GM18858 (cell line): ENCODE measurements at regions not wholly inside any gene's neighbourhood (a gene's known extent, or its start where the extent isn't known, plus 50 kb on each side); places are given as distances from the start of the nearest gene placed in this dataset.

Experiments
- ATAC-seq: cut with Tn5 transposase; IDR thresholded peaks from one replicate; pipeline ENCODE4 v1.9.1; 2021; ENCODE audit not compliant: unreplicated experiment

DNA sequence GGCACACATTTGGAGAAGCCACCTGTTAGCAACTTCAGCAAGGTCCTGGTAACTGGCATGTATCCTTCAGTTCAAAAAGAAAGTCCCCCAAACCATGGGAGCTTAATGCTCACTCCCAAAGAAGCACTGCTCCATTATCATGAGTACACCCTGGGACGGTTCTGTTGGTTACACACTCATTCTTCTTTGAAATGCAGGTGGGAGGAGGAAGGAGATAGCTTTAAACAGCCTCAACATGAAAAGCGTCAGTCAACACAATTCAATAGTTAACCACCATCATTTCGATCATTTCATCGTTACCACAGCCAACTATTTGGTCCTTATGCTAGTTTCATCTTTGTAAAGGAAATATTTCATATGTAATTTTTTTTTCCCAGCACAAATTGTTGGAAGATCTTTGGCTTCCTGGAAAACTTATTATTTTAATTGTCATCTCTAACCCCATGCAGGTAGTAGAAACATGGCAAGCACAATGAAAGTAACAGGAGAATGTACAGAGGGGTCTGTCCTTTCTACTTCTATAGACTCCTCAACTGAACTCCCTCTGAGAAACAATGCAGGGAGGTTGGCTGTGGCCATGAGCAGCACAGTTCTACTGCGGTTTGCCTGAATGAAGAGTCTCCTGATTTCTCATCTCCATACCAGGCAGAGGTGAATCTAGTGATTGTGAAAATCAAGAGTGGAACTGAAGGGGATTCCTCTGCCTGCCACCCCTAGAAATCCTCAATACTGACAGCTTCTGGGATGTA is 196.4 kb upstream of the FOXN3 start:
- ATAC-seq: no peak

DNA sequence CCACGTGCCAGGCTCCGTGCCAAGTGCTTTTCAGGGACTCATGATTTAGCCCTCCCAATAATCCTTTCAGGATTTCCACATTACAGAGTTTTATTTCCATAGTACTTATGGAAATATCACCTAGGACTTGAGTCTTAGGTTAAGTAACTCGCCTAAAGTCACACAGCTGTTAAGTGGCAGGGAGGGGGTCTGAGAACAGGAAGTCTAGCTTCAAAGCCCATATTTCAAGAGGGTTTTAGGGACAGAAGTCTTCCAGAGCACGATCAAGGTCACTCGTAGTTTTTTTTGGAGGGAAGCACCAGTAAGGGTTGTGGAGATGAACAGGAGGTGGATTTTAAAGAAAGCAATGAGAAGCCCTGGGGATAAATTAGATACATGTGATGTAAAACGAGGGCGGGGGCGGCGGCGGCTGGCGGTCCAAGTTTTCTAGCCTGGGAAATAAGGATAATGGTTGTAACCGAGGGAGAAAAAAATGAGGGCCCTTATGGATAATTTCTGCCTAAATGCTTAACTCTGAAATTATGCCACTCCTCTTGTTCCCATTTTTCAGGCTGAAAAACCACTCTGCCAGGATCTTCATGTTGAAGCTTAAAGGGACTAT is 192.6 kb upstream of the FOXN3 start:
- no peak for ATAC-seq

DNA sequence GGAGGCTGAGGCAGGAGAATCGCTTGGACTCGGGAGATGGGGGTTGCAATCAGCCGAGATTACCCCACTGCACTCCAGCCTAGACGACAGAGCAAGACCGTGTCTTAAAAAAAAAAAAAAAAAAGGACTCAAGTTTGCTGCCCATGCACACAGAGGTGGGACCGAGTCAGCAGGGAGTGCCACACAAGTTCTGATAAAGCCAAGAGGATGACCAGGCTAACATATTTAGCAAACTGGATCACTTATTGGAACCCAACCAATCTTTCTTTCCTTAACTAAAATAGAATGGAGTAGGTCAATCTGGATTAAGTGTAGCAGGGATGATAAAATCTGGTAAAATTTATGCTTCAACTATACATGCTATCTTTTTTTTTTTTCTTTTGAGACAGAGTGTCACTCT is 190.4 kb upstream of the FOXN3 start:
- ATAC-seq: no peak

DNA sequence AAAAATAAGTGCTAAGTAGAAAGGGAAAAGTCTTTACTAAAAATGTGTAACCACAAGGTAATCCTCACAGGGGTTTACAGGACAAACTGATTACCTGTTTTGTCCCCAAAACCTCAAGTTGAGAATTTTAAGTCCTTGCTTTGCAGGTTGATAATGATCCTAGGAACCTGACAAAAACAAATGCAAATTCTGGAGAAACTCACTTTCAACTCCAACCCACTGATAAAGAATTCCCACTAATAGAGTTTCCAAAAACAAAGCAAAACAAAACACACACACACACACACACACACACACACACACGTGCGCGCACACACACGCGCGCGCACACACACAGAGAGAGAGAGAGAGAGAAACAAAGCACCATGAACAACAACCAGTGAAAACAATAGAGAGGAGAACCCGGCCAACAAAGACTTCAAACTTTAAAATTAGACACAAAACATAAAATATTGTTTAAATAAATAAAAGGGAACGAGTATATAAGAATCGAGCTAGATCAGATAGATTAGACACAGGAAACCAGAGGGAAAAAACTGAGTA is 187.0 kb upstream of the FOXN3 start:
- no peak for ATAC-seq

DNA sequence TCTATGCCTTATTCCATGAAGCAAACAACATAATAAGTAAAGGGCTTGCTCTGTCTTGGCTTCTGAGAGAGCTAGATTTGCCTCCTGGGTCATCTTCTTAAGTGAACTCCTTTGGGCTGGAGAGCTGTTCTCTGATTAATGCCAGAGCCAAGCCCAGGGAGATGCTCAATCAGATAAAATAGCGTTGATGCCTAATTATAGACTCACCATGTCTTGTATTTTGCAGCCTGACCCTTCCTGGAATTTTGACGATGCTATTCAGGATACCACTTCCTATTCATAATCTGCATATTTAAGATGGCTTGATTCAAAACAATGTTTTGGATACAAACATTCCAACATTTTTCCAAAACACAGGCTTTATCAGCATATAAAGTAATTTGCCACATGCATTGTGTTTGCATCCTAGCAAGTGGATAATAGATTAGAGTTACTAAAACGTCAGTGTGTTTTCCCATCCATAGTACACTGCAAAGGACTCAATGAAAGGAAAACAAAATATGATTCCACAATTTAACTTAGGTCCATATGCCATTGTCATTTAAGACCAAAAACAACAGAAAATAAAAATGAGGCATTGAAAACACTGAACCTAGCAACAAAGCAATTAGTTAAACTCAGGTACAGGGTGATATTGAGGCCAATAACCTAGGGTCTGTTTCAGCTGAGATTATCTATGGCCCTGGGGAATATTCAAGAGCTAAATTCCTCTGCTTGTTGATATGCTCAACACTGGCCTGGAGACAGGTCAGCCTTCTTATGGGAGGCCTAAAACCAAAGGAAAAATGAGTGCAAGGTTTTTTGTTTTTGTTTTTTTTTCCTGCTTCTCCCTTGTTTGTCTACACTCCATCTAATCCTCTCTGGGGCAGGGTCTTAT is 184.2 kb upstream of the FOXN3 start:
- no peak for ATAC-seq

DNA sequence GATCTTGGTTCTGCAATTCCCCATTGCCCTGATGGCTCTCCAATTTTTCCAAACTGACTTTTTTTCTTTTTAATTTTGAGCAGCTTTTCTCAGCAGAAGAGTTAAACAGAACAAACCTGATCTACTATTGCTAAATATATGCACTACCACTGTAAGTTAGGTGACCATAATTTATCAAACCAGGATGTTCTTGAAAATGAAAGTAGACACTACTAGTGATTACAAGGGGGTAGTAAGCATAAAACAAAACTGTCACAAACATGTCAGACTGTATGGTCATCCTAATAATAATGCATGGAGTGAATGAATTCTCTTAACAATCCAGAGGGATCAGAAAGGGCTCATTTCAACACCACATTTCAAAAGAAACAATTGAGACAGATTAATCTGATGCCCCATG is 183.0 kb upstream of the FOXN3 start:
- ATAC-seq: no peak

DNA sequence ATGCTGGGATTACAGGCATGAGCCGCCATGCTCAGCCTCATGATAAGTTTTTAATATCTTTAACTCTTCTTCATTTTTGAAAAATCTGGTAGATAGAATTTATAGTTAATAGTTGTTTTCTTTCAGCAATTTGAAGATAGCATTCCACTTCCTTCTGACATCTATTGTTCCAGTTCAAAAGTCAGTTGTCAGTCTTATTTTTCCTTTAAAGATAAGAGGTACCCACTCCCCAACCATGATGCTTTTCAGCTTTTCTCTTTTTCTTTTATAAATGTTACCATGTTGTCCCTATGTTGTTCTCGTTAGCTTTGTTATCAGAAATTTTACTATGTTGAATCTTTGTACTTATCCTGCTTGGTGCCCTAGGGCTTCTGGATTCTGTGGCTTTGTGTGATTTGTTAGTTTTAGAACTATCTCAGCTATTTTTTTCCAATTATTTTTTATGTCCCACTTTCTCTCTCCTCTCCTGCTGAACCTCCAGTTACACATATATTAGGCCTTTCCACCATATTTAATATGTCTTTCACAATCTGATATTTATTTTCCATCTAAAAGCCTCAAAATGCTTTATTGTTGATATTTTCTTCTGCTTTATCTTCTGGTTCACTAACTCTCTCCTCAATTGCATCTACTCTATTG is 181.6 kb upstream of the FOXN3 start:
- no peak for ATAC-seq

DNA sequence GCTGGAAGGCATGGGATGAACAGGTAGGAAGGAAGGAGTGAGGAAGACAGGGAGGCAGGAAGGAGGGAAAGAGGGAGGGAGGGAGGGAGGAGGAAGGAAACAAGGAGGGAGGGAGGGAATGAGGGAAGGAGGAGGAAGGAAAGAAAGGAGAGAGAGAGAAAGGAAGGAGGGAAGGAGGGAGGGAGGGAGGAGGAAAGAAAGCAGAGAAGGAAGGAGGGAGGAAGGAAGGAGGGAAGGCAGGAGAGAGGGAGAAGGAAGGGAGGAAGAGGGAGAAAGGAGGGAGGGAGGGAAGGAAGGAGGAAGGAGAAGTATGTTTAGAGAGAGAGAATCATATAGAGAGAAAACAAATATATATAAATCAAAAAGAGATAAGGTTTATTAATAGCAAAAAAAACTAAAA is 175.9 kb upstream of the FOXN3 start:
- ATAC-seq: no peak

DNA sequence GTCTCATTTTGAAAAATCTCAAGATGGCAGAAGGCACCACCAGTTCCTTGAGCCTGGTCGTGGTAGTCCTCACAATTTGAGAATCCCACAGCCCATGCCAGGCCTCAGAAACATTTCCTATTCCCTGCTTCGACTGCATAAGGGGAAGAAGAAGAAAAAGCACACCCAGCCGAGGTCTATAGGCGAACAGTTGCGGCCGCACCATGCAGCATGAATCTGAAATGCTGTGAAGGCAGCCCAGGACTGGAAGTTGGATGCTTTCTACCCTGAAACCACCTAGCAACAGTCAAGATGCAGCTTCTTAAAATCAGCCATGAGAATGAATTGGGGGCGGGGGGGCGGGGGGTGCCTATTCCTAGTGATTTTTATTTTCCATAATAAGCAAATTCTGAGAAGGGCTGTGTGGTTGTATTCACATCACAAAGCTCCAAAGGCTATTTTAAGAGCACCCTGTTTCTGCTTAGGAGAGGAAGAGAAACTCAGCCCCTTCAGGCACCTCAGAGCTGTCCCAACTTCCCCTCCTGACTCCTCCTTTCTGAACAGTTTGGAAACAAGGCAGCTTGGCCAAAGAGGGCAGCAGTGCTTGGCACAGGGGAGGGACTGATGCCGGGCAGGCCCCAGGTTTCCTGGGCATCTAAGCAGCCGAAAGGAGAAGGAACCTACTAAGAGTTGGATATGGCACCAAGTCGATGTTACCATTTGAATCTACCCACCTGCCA is 172.5 kb upstream of the FOXN3 start:
- peak; percentile 43 for ATAC-seq

DNA sequence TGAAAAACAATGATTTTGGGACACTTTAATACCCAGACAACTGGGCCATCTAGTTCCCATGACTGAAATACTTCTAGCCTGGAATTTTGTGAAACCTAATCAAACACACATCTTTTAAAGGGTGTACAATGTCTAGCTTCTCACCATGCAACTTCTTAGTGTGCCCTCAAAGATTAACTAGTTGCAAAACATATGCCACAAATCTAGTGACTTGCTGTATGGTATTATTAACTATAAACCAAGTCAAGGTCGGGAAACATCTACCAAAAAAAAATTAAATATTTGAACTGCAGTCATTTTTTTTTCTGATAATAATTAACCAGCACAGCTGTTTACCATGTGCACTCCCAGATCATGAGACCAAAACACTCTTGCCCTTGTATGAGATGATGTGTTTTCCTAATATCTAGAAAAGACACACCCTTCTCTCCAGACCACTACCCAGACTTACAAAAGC is 171.8 kb upstream of the FOXN3 start:
- no peak for ATAC-seq

DNA sequence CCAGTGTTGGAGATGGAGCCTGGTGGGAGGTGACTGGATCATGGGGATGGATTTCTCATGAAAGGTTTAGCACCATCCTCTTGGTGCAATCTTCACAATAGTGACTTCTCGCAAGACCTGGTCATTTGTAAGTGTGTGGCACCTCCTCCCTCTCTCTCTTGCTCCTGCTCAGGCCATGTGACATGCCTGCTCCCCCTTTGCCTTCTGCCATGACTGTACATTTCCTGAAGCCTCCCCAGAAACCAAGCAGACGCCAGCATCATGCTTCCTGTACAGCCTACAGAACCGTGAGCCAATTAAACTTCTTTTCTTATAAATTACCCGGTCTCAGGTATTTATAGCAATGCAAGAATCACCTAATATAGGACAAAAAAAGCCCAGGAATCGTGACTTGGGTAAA is 171.0 kb upstream of the FOXN3 start:
- ATAC-seq: no peak

DNA sequence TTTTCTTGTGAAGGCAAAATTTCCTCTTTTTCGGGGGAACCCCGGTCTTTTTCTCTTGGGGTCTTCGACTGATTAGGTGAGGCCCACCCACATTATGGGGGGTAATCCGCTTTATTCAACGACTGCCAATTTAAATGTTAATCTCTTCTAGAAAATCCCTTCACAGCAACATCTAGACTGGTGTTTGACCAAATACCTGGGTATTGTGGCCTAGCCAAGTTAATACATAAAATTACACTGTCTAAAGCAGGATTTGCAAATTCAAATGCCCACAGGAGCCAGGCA is 170.0 kb upstream of the FOXN3 start:
- ATAC-seq: no peak

DNA sequence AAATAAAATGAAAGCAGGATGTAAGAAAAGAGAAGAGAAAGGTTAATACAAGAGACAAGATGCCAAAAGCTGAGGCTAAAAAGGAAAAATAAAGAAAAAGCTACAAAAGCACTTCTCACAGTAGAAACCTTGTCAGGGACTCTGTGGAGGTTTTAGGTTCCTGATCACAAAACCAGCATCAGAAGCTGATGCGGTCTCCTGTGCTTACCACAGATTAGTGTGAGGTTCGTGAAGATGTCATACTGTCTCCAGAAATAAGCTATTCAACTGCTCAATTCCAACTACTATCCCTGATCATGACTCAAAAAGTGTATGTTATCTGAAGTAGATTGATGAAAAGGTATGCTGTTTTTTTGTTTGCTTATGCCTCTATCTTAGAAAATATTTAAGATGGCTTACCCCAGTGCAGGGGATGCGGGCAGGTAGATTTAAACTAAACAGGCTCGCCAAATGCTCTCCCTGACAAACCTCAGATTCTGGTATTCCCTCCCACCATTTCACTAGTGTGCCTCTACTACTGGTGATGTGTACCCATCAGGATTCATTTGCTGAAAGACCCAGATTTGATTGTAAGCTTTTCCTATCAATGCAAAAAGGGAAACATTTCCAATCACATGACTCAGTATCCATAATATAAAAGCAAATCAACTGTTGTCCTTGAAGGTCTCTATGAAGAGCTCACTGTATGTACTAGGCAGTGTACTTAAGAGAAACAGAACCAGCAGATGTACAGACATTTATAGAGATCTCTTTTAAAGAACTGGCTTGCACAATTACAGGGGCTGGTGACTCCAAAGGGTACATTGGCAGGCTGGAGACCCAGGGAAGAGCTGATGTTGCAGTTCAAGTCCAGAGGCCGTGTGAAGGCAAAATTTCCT is 169.5 kb upstream of the FOXN3 start:
- no peak for ATAC-seq

DNA sequence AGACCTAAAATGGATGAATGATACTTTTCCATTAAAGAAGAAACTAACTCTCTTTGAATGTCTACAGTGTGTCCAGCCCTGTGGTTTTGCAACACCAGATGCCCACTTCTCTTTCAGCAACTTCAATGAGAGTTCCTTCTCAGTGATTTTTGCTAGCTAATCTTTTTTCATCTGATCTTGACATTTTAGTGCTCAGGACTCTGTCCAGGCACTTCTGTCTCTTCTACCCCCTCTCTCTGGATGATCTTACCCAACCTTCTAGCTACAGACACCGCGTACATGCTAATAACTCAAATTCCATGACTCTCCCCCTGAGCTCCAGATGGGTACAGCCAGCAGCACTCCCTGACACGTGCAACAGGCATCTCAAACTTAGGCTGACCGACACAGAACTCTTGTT is 161.1 kb upstream of the FOXN3 start:
- no peak for ATAC-seq

DNA sequence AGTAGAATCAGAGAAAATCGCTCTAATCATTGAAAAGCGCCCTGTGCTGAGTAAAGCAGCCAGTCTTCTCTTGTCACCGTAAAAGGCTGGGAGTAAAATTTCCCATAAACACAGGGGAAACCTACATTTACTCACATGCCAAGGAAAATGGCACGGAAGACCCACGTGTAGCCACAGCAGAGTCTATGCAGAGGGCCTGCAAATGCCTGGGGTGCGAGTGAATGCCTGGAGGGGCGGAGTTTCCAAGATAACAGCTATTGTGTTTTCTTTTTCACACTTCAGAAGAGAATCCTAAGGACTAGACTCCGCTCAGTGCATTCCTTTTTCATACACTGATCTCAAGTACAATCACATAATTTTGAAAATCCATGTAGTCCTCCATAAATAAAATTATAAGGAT is 159.9 kb upstream of the FOXN3 start:
- no peak for ATAC-seq

DNA sequence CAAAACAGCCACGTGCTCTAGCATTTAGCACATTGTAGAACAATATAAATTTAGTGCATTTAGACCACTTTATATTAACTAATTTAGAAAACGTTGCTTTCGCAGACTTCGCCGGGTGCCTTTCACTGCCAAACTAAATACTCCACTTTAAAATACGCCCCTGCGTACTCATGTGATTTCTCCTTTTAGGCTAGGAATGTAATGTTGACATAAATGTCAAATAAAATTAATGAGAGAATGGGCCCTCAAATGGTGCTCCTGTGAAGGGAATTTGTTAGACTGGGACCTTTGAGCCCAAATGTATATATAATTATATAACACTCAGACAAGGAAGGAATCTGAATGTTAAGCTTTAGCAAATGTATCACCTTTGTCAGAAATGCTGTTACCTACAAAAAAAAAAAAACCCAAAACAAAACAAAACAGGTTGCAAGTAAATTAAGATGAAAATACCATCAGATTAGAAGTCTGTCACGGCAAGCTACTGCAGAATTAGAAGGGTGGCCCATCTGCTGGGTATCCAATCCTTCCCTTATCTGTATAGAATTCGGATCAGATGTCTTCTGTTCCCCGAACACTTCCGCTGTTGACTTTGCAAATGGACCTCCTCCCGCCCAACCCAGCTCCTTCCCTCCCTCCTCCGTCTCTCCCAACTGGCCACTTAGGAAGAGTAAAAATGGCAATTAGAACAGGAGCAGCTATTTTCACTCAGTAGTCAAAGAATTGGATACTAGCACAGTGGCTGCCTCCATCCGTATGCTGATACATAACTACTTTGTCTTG is 159.3 kb upstream of the FOXN3 start:
- ATAC-seq: no peak

DNA sequence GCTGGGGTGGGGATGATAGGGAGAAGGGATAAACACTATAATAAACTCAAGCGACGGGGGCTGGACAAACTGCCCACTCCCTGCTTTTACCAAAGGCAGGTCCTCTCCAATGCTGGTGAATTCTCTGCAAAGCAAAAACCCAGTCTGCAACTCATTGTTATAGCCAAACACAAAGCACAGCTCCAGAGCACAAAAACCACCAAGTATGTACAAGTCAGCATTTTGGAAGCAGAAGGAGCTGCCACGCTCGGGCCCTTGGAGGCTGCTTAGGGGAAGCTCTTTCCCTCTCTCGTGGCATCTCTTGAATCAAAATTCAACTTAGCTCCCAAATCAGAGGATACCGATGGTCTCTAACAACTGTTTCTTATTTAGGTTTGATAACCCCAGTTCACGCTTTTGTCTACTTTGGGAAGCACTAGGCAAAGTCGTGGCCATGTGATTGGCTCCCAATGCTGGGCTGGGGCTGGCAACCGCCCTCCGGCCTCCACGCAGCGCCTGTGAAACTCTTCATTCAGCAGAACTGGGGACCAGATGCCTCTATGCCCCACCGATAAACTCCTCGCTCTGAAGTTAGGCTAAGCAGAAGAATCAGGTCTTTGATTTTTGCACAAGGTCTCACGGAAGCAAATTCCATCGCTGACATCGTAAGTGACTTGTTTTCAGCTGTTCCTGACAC is 158.5 kb upstream of the FOXN3 start:
- ATAC-seq: no peak

DNA sequence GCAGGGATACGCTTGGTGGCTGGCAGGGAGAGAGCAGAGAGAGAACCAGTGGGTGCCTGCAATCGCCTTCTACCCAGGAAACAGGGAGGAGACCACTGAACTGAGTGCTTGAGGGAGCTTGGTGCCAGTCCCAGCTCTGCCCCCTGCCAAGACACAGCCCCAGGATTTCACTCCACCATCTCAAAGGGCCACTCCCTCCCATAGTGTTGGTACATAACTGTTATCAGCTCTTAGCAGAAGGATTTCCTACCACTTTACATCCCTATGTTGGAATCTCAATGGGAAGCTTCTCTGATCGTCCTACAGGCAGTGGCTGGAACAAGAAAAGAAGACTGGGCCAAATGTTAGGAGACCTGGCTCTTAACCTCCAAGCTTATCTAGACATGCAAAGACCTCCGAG is 157.4 kb upstream of the FOXN3 start:
- no peak for ATAC-seq

DNA sequence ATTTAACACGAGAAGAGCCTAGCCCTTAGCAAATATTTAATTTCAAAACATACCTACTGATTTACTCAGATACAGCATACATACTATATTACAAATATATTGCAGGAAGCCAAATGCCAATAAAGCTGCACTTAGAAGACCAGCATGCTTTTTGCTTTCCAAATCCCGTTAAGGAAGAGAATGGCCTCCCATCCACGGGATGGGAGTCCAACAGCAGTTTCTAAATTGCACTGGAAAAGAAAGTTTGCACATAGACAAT is 156.3 kb upstream of the FOXN3 start:
- no peak for ATAC-seq
